ENCODE measurements at regions not wholly inside any gene's neighbourhood (a gene's known extent, or its start where the extent isn't known, plus 50 kb on each side); places are given as distances from the start of the nearest gene placed in this dataset.
"Not testable (repeated sequence)": the region's sequence is repeated elsewhere in the genome, so short reads cannot be mapped to it uniquely, and the experiment has no call there.

DNA sequence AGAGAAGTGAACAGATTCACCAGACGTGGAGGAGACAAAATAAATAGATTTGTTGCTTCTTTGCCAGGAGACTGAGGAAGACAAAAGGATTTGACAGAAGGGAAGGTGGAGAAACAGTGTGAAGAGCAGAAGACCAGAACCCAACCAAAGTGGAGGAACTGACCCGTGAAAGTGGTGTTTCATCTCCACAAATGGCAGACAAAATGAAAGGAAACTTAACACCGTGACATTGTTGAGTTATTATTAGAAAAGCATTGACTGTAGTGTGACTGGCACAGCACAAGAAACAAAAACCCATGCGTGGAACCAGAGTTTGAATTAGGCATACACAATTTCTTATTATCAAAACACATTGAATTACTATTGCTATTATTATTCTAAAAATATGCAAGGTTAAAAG lies 518.1 kb downstream of the TMEM121 start:
- no peak for DNase-seq (ENCODE audit: low read depth in 2 of 2)

DNA sequence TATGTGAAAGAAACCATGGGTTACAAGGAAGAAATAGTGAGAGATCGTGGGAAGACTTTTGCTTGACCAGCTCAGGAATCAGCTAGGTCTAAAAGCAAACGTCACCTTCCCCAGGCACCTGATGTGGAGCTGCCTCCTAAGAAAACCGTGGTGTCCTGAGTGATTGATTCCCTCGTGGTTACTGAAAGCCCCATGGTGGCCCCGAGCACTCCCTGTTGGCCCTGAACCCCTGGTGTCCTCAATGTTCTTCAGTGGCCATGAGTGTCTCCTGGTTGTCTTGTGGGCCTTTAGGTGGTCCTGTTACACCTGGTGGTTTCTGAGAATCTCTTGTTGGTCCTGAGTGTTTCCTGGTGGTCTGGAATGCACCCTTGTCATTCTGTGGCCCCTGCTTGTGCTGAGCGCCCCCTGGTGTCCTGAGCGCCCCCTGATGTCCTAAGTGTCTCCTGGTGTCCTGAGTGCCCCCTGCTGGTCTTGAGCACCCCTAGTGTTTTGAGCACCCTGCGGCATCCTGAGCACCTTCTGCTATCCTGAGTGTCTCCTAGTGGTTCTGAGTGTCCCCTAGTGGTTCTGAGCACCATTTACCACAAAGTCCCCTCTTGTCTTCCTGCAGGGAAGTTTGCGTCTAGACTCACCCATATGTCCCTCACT lies 518.7 kb downstream of the TMEM121 start:
- DNase-seq (ENCODE audit: low read depth in 2 of 2): peak; percentile 44 to 74

DNA sequence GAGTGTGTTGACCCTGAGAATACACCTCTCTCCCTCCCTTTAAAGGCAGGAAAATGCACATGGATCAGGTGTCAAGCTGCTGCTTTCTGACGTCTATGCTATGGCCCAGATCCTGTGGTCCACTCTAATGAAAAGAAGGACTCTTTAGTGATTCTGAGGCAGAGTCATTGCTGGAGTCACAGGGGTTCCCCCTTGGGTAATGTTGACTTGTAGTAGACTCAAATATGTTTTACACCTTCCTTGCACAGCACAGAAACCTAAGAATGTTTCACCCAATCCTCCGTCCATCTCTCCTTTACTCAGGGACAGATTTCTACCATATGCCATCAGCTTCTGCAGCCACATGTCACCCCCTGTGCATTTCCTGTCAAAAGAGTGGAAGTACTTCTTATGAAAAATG lies 525.4 kb downstream of the TMEM121 start:
- DNase-seq (ENCODE audit: low read depth in 2 of 2): no peak

DNA sequence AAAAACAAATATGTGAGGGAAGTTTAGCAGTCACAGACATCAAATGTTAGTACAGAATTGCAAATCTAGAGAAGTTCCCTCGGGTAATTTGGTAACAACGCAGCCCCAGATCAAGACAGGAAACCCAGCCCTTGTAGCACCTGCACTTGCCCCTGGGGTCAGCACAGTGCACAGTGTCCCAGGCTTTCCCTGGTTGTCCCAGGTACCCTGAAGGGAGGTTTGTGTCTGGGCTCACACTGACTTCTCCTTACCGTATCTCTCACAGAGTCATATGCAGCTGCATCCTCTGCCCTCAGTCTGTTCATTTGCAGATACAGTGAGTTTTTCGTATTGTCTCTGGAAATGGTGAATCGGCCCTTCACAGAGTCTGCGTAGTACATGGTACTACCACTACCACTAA lies 528.9 kb downstream of the TMEM121 start:
- DNase-seq (ENCODE audit: low read depth in 2 of 2): no peak

DNA sequence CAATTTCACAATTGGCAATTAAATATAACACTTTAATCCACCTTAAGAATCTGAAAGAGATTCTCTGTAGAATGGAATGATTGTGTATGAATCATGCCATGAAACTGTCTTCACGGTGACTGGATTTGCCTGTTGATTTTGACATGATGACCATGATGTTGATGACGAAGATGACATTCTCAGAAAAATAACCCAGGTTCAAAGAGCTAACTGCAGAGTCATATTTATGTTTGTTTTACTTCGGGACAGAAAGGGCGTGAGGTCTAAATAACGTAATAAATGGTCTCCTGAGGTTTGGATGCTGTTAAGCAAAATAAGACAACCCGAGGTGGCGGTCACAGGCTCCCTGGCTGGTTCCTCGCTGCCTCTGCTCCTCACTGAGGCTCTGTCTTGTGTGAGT lies 532.0 kb downstream of the TMEM121 start:
- no peak for DNase-seq (ENCODE audit: low read depth in 2 of 2)

DNA sequence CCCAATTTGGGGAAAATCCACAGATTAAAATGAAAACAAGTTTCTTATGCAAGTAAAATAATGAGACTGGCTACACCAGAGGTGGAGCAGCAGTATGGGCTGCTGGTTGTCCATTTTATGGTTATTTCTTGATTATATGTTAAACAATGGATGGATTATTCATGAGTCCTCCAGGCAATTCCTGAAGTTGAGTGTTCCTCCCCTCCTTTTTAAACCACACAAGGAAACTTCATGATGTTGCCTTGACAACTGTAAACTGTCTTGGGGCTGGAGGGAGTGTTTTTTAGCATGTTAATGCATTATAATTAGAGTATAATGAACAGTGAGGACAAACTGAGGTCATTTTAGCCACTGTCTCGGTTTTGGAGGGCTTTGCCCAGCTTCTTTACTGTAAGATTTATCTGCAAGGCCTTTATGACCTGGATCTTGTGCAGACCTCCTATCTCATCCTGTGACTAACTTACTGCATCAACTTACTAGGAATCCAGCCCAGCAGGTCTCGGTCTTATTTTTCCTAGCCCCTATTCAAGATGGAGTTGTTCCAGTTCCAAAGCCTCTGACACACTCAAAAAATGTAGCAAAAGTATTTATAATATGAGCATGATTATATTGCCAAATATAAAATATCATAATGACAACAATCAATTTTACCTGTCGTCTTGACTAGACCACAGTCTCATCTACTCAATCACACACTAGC lies 534.0 kb downstream of the TMEM121 start:
- DNase-seq (ENCODE audit: low read depth in 2 of 2): no peak

DNA sequence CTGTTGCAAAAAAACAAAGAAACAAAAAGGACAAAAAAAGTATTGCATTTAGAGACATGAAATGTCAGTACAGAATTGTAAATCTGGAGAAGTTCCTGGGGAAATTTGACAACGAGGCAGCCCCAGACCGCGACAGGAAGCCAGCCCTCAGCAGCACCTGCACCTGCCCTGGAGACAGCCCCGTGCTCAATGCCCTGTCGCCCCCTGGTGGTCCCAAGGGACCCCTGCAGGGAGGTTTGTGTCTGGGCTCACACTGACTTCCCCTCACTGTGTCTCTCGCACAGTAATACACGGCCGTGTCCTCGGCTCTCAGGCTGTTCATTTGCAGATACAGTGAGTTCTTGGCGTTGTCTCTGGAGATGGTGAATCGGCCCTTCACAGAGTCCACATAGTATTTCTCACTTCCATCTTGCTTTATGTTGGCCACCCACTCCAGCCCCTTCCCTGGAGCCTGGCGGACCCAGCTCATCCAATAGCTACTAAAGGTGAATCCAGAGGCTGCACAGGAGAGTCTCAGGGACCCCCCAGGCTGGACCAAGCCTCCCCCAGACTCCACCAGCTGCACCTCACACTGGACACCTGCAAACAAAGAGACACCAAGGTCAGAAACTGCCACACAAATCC lies 535.6 kb downstream of the TMEM121 start:
- DNase-seq (ENCODE audit: low read depth in 2 of 2): peak; percentile 42 to 68

DNA sequence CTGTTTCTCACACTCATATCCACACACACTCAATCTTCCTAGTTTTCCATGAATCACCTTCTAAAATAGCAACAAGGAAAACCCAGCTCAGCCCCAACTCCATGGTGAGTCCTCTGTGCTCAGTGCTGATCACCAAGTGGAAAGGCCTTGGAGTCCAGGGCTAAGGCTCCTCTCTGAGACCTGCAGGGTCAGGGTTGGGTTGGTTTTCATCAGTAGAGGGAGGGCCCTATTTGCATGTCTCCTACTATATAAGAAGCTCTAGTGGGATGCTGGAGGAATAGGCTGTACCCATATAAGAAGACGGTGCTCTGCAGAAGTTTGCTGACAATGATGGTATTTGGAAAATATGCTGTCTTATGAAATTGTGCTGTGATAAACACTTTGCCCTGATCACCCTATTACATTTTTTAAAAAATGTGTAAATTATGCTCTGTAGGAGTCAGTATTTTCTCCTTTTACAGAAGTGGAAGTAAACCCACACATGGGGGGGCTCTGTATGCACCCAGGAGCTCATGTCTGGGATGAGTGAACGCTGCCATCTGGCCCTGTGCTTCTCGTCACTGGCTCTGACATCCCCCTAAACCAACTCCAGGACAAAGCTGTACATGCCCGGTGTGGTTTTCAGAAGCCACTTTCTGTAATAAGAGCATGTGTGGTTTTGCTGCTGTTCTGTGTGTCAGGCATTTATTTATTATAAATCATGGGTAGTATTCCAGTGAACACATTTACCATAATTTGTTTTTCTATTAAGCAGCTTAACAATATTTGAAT lies 536.3 kb downstream of the TMEM121 start:
- DNase-seq (ENCODE audit: low read depth in 2 of 2): no peak

DNA sequence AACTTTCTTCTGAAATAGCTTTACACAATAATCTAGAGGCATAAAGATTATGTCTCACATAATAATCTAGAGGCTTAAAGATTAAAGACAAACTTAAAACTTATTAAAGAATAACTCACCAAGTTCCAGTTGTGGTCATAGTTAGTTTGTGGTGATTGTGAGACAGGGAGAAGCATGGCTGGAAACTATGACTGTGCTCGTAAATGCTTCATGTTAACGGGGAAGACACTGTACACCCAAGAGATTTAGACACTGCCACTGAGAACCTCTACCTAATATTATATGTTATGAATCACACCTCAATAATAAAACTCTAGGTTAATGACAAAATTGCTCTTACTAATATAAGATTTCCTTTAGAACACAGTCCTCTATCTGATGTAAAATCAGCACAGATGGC lies 541.6 kb downstream of the TMEM121 start:
- no peak for DNase-seq (ENCODE audit: low read depth in 2 of 2)

DNA sequence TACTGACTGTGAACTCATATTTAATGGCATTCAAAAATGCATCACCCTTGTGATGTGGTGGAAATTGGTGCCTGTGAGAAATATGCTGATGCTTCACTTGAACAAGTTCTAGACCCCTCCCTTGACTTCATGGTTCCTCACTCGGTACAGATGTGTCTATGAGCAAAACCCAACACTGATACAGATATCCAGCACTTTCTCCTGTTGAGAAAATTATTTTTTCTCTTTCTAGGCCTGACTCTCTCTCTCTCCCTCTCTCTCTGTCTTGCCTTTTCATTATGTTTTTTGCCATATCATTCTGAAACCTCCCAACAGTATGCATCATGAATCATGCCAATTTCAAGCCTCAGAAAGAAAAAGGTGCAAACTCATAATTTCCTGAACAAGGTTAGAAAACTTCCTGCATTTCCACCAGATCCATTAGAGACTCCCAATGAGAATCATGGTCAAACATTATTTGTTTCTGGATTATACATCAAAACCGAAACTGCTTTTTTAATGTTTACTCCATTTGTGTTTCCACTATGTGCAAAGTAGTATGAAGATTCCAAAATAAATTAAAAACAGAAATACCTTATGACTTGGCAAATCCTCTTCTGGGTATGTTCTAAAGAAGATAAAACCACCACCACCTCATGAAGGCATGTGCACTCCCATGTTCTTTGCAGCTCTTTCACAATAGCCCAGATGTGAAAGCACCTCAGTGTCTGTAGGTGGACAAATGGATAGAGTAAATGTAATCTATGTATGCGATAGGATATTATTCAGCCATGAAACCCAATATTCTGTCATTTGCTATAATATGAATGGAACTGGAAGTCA lies 543.6 kb downstream of the TMEM121 start:
- DNase-seq (ENCODE audit: low read depth in 2 of 2): no peak

DNA sequence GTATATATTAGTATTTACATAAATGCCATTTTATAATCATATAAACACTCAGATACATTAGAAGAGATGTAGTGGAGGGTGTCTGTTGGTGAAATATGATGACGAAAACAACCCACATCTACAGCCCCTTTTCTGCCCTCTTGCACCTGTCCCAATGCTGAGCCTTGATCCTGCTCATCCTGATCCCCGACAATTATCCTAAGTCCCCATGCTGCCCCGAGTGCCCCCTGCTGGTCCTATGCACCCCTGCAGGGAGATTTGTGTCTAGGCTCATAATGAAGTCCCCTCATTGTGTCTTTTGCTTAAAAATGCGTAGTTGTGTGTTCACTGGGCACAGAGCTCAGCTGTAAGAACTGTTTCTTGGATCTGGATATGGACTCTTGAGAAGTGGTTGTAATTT lies 554.5 kb downstream of the TMEM121 start:
- no peak for DNase-seq (ENCODE audit: low read depth in 2 of 2)

DNA sequence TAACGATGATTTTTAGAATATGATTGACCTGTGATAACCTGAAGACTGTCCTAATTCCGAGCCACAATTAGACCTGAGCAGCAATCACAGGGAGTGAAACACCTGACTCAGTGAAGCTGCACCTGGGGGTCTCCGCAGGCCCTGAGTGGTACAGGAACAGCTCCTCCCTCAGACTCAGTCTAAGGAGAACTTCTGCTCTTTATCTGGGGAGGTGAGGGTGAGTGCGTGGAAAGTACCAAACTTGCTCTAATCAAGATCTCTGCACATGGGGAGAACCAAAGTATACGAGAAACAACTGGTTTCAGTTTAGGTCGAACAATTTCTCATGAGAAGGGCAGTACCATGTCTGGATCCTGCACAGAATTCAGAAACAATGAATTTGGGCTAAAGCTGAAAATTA lies 555.3 kb downstream of the TMEM121 start:
- DNase-seq (ENCODE audit: low read depth in 2 of 2): not testable (repeated sequence)

DNA sequence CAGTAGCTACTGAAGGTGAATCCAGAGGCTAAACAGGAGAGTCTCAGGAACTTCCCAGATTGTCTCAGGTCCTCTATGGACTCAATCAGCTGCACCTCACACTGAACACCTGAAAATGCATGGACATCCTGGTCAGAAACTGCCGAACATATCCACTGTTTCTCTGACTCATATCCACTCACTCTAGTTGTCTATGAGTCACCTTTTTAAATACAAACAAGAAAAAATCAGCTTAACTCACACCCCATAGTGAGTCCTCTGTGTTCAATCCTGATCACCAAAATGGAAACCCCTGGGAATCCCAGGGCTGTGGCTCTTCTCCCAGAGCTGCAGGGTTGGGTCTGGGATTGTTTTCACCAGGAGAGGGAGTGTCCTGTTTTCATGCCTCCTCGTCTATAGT lies 556.7 kb downstream of the TMEM121 start:
- no peak for DNase-seq (ENCODE audit: low read depth in 2 of 2)

DNA sequence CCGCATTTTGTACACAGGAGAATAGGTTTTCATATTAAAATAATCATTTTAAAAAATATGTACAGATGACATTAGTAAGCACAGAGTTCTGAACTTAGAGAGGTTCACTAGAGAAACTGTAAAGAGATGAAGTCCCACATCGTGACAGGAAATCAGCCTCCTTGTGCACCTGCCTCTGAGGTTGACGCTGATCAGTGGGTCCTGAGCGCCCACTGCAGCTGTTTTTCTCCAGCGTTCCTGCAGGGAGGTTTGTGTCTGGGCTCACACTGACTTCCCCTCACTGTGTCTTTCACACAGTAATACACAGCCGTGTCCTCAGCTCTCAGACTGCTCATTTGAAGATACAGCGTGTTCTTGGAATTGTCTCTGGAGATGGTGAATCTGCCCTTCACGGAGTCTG lies 561.5 kb downstream of the TMEM121 start:
- no peak for DNase-seq (ENCODE audit: low read depth in 2 of 2)

DNA sequence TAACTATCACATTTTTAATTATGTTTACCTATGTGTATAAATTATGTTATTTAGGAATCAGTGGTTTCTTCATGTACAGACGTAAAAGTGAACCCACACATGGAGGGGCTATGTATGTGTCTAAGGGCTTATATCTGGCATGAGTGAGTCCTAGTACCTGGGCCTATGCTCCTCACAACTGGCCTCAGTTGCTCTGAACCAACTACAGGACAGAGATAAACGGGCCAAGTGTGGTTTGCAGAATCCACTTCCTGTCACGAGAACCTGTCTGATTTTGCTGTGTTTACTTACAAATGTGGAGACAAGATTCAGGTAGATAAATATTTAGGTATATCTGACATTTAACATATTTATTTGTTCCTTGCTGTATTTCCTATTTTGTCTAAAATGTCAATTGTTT lies 562.5 kb downstream of the TMEM121 start:
- not testable (repeated sequence) for DNase-seq (ENCODE audit: low read depth in 2 of 2)

DNA sequence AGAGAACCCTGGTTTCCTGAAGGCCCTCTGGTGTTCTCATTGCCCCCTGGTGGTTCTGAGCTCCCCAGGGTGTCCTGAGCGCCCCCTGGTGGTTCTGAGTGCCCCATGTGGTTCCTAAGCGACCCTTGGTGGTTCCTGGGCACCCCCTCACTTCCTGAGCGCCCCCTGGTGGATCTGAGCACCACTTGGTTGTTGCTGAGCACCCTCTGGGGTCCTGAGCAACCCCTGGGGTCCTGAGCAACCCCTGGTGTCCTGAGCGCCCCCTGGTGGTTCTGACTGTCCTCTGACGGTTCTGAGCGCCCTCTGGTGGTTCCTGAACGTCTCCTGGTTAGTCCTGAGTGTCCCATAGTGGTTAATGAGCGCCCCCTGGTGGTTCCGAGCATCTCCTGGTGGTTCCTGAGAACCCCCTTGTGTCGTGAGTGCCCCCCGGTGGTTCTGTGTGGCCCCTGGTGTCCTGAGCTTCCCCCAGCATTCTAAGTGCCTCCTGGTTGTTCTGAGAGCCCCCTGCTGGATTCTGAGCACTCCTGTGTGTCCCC lies 568.3 kb downstream of the TMEM121 start:
- DNase-seq (ENCODE audit: low read depth in 2 of 2): peak; percentile 14 to 23

DNA sequence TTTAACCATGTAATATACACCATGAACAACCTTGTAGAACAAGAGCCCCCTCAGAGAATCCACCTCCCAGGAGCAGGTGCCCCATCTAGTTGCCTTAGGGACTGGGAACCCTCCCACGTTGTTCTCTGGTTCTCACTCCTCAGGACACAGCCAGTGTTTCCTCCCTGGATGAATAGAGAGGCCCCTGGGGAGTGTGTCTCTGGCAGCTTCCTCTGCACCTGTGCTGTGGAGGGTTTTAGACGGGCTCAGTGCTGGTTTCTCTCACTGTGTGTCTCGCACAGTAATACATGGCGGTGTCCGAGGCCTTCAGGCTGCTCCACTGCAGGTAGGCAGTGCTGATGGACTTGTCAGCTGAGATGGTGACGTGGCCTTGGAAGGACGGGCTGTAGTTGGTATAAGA lies 581.3 kb downstream of the TMEM121 start:
- no peak for DNase-seq (ENCODE audit: low read depth in 2 of 2)

DNA sequence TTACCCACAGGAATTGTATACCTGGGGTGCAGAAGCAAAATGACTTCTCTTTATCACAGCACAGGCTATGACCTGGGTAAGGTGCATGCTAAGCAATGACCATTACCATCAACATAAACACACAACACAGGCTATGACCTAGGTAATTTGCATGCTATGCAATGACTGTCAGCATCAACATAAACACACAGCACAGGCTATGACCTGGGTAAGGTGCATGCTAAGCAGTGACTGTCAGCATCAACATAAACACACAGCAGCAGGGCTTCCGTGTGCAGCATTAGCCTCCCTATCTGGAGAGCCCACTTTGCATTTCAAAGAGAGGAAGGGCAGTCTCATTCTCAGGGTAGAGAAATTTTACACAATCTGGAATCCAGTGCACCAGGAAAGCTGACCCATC lies 583.0 kb downstream of the TMEM121 start:
- DNase-seq (ENCODE audit: low read depth in 2 of 2): no peak

DNA sequence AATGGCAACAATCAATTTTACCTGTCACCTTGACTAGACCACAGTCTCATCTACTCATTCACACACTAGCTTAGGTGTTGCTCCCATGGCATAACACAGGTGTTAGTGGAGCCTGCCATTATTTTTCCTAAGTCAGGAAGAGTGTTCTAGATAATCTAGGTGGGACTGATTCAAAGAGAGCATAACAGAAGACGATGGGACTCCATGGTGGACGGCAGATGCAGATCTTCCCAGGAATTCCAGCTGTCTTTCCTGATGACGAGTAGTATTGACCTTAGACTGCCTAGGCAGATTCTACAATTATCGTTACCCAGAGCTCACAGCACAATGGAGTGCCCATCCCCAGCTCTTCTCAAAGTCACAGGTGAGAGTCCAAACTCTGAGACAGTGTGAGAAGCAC lies 589.0 kb downstream of the TMEM121 start:
- no peak for DNase-seq (ENCODE audit: low read depth in 2 of 2)

DNA sequence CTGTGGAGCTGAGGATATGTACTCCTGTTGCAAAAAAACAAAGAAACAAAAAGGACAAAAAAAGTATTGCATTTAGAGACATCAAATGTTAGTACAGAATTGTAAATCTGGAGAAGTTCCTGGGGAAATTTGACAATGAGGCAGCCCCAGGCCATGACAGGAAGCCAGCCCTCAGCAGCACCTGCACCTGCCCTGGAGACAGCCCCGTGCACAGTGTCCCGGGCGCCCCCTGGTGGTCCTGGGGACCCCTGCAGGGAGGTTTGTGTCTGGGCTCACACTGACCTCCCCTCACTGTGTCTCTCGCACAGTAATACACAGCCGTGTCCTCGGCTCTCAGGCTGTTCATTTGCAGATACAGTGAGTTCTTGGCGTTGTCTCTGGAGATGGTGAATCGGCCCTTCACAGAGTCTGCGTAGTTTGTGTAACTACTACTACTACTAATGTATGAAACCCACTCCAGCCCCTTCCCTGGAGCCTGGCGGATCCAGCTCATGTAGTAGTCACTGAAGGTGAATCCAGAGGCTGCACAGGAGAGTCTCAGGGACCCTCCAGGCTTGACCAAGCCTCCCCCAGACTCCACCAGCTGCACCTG lies 590.1 kb downstream of the TMEM121 start:
- not testable (repeated sequence) for DNase-seq (ENCODE audit: low read depth in 2 of 2)

DNA sequence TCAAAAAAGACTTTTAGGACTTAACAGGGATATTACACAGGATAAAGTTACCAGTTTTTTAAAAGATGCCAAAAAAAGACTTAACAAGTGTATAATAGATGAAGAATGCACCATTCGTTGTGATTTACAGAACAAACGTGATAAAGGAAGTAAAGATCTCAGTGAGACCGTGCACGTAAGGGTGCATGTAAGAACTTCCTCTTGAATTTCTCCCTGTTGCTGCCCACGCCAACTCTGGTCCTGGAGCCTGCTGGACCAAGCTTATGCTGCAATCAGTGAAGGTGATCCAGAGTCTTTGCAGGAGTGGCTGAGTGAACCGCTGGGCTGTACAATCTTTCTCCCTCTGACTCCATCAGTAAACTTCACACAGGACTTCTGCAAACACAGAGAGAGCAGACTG lies 593.7 kb downstream of the TMEM121 start:
- no peak for DNase-seq (ENCODE audit: low read depth in 2 of 2)
